GM12878 (cell line): ENCODE measurements at regions not wholly inside any gene's neighbourhood (a gene's known extent, or its start where the extent isn't known, plus 50 kb on each side); places are given as distances from the start of the nearest gene placed in this dataset.
"Not testable (repeated sequence)": the region's sequence is repeated elsewhere in the genome, so short reads cannot be mapped to it uniquely, and the experiment has no call there.

Experiments
- ATAC-seq: fragments of 200-7000 bp; cut with Tn5 transposase; 3 replicates; pipeline ENCODE4 v1.9.1; 2020; ENCODE audit warnings: mild to moderate bottlenecking, moderate library complexity
- BruUV-seq: library from RNA; stranded (reverse); fragments of 400-500 nt; replicated peaks from 2 replicates; lab custom pipeline; 2021; lab: Mats Ljungman, UMichigan
- CTCF ChIA-PET: fragments of 300-600 bp; sonication (Branson Sonifier 250); formaldehyde crosslinking; extraction: SDS; loops from one replicate; lab custom pipeline; 2021; ENCODE audit warnings: inconsistent platforms; lab: Yijun Ruan, JAX
- POLR2A ChIA-PET: fragments of 350-600 bp; formaldehyde crosslinking; extraction: SDS; loops from one replicate; lab custom pipeline; 2021; ENCODE audit warnings: inconsistent platforms; lab: Charles Lee
- RAD21 ChIA-PET: fragments of 300-600 bp; sonication (Branson Sonifier 250); formaldehyde crosslinking; loops from one replicate; lab custom pipeline; 2023; ENCODE audit warnings: antibody characterized with exemption; ENCODE audit not compliant: unreplicated experiment; lab: Charles Lee
- SMC1A ChIA-PET: fragments of 300-600 bp; sonication (Branson Sonifier 250); formaldehyde crosslinking; loops from one replicate; lab custom pipeline; 2023; ENCODE audit not compliant: unreplicated experiment, uncharacterized antibody; lab: Charles Lee
- DNase-seq: peaks from one replicate; pipeline ENCODE4 v3.0.0-alpha.2; 2011; ENCODE audit warnings: low read depth, low spot score
- FAIRE-seq: peaks from 3 replicates; lab custom pipeline; 2011; peaks lifted over from hg19 to GRCh38; lab: Jason Lieb, UNC
- H2AFZ ChIP-seq: 2 replicates; pipeline ENCODE4 v1.6.0; 2011; ENCODE audit warnings: low read depth, low read length, control low read depth; ENCODE audit not compliant: control insufficient read depth
- H3K27ac ChIP-seq: 2 replicates; pipeline ENCODE4 v1.5.1; 2011; ENCODE audit warnings: control low read depth; ENCODE audit not compliant: control insufficient read depth, insufficient read depth
- H3K27me3 ChIP-seq, 2 experiments: replicated peaks in 1 of 2; 2 replicates each; pipeline versions ENCODE4 v1.6.0 to v1.6.1; 2011; ENCODE audit warnings: low read length in 1 of 2; ENCODE audit not compliant: control insufficient read depth in 2 of 2, insufficient read depth in 2 of 2
- H3K36me3 ChIP-seq, 2 experiments: 2 replicates each; pipeline ENCODE4 v1.5.1; 2011; ENCODE audit warnings: low read length in 1 of 2; ENCODE audit not compliant: control insufficient read depth in 2 of 2, insufficient read depth in 2 of 2
- H3K4me1 ChIP-seq: 2 replicates; pipeline ENCODE4 v1.6.1; 2011; ENCODE audit warnings: mild to moderate bottlenecking, low read length, moderate library complexity, mixed read lengths; ENCODE audit not compliant: control insufficient read depth, insufficient read depth
- H3K4me2 ChIP-seq: 2 replicates; pipeline ENCODE4 v1.6.0; 2011; ENCODE audit warnings: control low read depth; ENCODE audit not compliant: control insufficient read depth, insufficient read depth
- H3K4me3 ChIP-seq: fragments of 200-600 bp; sonication (generic); 2 replicates; pipeline ENCODE4 v1.5.1; 2016
- H3K79me2 ChIP-seq: 2 replicates; pipeline ENCODE4 v1.6.0; 2011; ENCODE audit warnings: low read length; ENCODE audit not compliant: control insufficient read depth, insufficient read depth
- H3K9ac ChIP-seq: 2 replicates; pipeline ENCODE4 v1.8.0; 2011; ENCODE audit warnings: low read length, control low read depth, mixed read lengths; ENCODE audit not compliant: control insufficient read depth, insufficient read depth
- H3K9me3 ChIP-seq: replicated peaks from 3 replicates; pipeline ENCODE4 v1.5.1; 2011; ENCODE audit warnings: mild to moderate bottlenecking, low read length; ENCODE audit not compliant: control insufficient read depth, insufficient read depth
- H4K20me1 ChIP-seq: 2 replicates; pipeline ENCODE4 v1.6.0; 2011; ENCODE audit not compliant: control insufficient read depth, insufficient read depth
- CREB1 ChIP-seq: IDR thresholded peaks from 2 replicates; pipeline ENCODE4 v1.6.1; 2012; ENCODE audit warnings: low read depth, mild to moderate bottlenecking, inconsistent platforms
- RAD51 ChIP-seq: fragments of 450-650 bp; IDR thresholded peaks from 2 replicates; pipeline ENCODE4 v1.6.1; 2016; ENCODE audit warnings: moderate library complexity, mild to moderate bottlenecking, inconsistent platforms
- WGBS: methylation state at CpG from one replicate; pipeline ENCODE4 v1.1.6; 2016; ENCODE audit warnings: low lambda C conversion rate; ENCODE audit not compliant: insufficient replicate concordance, insufficient coverage; ENCODE audit errors: missing lambda C conversion rate; 5-methylcytosine and 5-hydroxymethylcytosine counted together
- in situ Hi-C: fragments of 300-500 bp; cut with MboI; formaldehyde crosslinking; loops from 9 replicates; pipeline ENCODE4 v1.14.3; 2018; ENCODE audit warnings: mixed read lengths
- intact Hi-C: fragments of 100-400 bp; cut with micrococcal nuclease; formaldehyde crosslinking; loops from one replicate; pipeline ENCODE4 v1.14.2; 2022; ENCODE audit not compliant: unreplicated experiment

- in situ Hi-C loops (no loop called here), intact Hi-C loops (no loop called here)
- Histone ChIP-seq H3K36me3 (no peaks in the 10 kb centered on the region), H2AFZ (no peak overlapping the region), H3K4me3 (no peak overlapping the region), H3K27me3 (no peaks in the 10 kb centered on the region), H3K4me1 (no peaks in the 10 kb centered on the region), H3K9ac (no peak overlapping the region), H4K20me1 (no peaks in the 10 kb centered on the region), H3K27ac (no peak overlapping the region), H3K9me3 (no peaks in the 10 kb centered on the region), H3K4me2 (no peak overlapping the region), H3K79me2 (no peaks in the 10 kb centered on the region)
- WGBS: 27% methylated on average over 2 of the region's 2 CpGs
- ChIA-PET CTCF (no interaction called here), RAD21 (no interaction called here), SMC1A (no interaction called here), POLR2A (no interaction called here)
- no peak for TF ChIP-seq RAD51
- BruUV-seq: no TSS peak
- DNase-seq (no peak), ATAC-seq (no peak), FAIRE-seq (no peak)
Measured at GRCh38 chr7:10460474-10460873, 513.2 kb upstream of the PHF14 start.

DNA sequence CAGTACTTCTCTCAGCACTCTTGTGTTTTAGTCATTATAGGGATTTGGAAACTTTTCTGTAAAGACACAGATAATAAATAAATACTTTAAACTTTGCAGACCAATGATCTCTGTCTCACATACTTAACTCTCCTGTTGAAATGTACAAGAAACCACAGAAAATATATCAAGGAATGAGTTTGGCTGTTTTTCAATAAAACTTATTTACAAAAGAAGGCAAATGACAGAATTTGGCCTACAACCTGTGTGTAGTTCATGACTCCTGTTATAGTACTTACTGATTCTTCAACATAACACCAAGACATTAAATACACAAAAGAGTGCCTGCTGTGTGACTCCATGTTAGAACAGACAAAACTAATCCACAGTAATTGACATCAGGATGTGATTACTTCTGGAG is 510.0 kb upstream of the PHF14 start:
- Histone ChIP-seq H3K27me3 (no peaks in the 10 kb centered on the region), H3K4me1 (no peaks in the 10 kb centered on the region), H3K4me3 (no peak overlapping the region), H4K20me1 (no peaks in the 10 kb centered on the region), H3K4me2 (no peak overlapping the region), H3K79me2 (no peaks in the 10 kb centered on the region), H2AFZ (no peak overlapping the region), H3K9ac (no peak overlapping the region), H3K36me3 (no peaks in the 10 kb centered on the region), H3K9me3 (no peaks in the 10 kb centered on the region), H3K27ac (no peak overlapping the region)
- in situ Hi-C loops (no loop called here), intact Hi-C loops (no loop called here)
- RAD21 ChIA-PET: no interaction called here
- ATAC-seq (no peak), FAIRE-seq (no peak), DNase-seq (no peak)
- SMC1A ChIA-PET: no interaction called here
- POLR2A ChIA-PET: no interaction called here
- BruUV-seq: no TSS peak
- CTCF ChIA-PET: no interaction called here
- no peak for TF ChIP-seq CREB1

- H3K4me1 ChIP-seq, CTCF ChIA-PET, H3K79me2 ChIP-seq, DNase-seq, intact Hi-C loops, in situ Hi-C loops, ATAC-seq, H3K9ac ChIP-seq, H4K20me1 ChIP-seq, FAIRE-seq, H3K4me3 ChIP-seq, SMC1A ChIA-PET, POLR2A ChIA-PET, H3K36me3 ChIP-seq, BruUV-seq, H3K27ac ChIP-seq, H3K27me3 ChIP-seq, H3K4me2 ChIP-seq, H2AFZ ChIP-seq, RAD21 ChIA-PET, H3K9me3 ChIP-seq: not testable (repeated sequence)
- no CpG with 5 or more reads among the region's 30 CpGs for WGBS
Measured at GRCh38 chr7:10465536-10465935, 508.1 kb upstream of the PHF14 start.
